Urinary bladder (tissue), 3 donors: ENCODE measurements at regions not wholly inside any gene's neighbourhood (a gene's known extent, or its start where the extent isn't known, plus 50 kb on each side); places are given as distances from the start of the nearest gene placed in this dataset.

Experiments
- DNase-seq: peaks from one replicate; pipeline ENCODE4 v3.0.0-alpha.2; 2015; ENCODE audit errors: extremely low spot score
- H3K27ac ChIP-seq: one replicate; pipeline ENCODE4 v1.5.1; 2013; ENCODE audit warnings: low read depth, mild to moderate bottlenecking, moderate library complexity
- H3K36me3 ChIP-seq: one replicate; pipeline ENCODE4 v1.6.1; 2013; ENCODE audit warnings: mild to moderate bottlenecking, moderate library complexity; ENCODE audit not compliant: insufficient read depth
- H3K4me1 ChIP-seq: one replicate; pipeline ENCODE4 v1.6.1; 2013; ENCODE audit warnings: mild to moderate bottlenecking, moderate library complexity; ENCODE audit not compliant: insufficient read depth
- H3K4me3 ChIP-seq: one replicate; pipeline ENCODE4 v1.5.1; 2013; ENCODE audit warnings: low read depth, low read length
- WGBS: extraction: QIAGEN DNeasy Blood & Tissue Kit; methylation state at CpG from one replicate; pipeline ENCODE4 v1.1.7; 2013; 5-methylcytosine and 5-hydroxymethylcytosine counted together
- donor health status: healthy with polysubstance abuse.
- donor health status: healthy.

DNA sequence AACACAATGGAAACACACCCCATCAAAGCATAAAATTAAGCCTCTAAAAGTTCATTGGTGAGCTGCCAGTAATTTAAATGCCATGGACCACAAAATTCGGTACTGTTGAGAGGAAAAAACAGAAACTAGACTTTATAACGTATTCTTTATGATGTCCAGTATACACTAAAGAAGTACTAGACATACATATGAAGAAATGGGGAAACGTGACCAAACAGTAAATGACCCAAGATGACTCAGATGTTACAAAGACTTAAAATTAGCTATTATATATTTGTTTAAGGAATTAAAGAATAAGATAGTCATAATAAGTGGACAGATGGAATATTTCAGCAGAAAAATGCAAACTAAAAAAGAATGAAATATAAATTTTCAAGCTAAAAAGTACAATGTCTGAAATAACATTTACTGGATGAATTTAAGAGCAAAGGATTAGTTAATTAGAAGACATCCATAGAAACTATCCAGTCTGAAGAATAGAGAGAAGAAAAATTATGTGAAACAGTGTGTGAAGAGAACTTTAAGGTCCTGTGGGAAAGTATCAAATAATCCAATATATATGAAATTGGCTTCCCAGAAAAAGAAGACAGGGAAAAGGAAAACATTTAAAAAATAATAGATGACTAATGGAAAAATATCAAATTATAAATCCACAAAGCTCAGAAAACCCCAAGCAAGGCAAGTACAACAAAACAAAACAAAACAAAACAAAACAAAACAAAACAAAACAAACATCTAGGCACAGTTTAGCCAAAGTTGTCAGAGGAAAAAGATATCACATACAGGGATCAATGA lies 69.4 kb downstream of the SAMD9 start:
- DNase-seq = no peak
- WGBS = 48% methylated on average over 3 of the region's 3 CpGs
- Histone ChIP-seq H3K4me3 (no peak overlapping the region), H3K4me1 (no peaks in the 10 kb centered on the region), H3K27ac (no peak overlapping the region), H3K36me3 (no peaks in the 10 kb centered on the region)

DNA sequence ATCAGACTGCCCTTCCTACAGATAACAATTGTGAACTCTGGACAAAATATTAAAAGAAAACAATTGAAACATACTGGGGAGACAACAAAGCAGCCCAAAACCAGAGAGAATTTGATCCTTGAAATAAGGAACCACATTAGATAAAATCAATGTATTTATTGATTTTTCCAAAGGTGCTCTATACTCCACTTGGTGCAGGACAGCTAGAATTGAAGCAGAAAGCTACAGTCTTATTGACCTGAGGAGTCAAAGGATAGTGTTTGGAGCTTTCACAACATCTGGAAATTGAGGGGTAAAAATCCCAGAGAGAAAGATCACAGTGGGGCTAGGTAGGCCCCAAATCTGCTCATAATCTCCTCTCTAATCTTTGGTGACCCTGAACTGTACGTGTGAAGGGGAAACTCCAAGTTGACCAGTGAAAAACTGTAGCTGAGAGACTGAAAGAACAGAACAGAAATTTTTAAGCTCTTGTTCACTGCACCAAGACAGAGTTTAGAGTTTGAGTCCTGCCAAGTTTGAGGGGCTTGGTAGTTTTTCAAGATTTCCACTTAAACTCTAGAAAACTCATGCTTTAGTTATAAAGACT lies 70.2 kb downstream of the SAMD9 start:
- 74% methylated on average over 1 of the region's 1 CpG for WGBS
- H3K36me3 ChIP-seq = no peaks in the 10 kb centered on the region
- no peak for DNase-seq

GRCh38 chr7:93046641-93047040 lies 71.1 kb downstream of the SAMD9 start:
- Histone ChIP-seq H3K4me1 (no peaks in the 10 kb centered on the region), H3K27ac (no peak overlapping the region), H3K4me3 (no peak overlapping the region), H3K36me3 (no peaks in the 10 kb centered on the region)
- no peak for DNase-seq
- 67% methylated on average over 4 of the region's 4 CpGs for WGBS

More for the DNA sequence above, 70.2 kb downstream of the SAMD9 start:
- no peak overlapping the region for H3K4me3 ChIP-seq
- H3K27ac ChIP-seq = no peak overlapping the region
- H3K4me1 ChIP-seq = no peaks in the 10 kb centered on the region

DNA sequence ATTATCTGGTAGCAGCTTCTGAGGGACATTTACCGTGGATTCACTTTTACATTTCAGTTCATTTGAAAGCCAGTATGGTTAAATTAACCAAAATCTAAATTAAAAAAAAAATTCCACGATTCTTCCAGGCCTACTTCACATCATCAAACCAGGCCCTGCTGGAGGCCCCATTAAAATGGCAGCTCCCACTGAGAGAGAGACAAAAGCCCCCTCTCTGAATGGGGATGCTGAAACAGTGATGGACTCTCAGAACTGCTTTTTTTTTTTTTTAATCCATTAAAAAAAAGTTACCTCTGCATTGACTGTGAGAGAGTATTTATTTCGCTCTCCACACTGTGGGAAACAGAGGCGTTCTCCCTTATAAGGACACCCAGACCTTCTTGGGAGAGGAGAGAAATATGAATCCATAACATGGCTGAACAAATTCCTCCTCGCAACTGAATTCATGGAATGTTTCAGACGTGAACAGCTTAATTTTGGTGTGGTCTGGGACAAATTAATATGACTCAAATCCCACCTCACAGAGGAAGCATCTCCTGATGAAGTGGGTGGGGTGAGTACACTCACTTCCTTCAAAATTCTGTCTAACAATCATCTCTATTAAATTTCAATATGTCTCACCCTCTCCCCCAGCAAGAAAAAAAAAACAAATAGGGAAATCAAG lies 73.5 kb downstream of the SAMD9 start:
- Histone ChIP-seq H3K27ac (no peak overlapping the region), H3K4me1 (no peaks in the 10 kb centered on the region), H3K4me3 (no peak overlapping the region), H3K36me3 (no peaks in the 10 kb centered on the region)
- 81% methylated on average over 6 of the region's 6 CpGs for WGBS
- no peak for DNase-seq

- no peak for DNase-seq
- 15% methylated on average over 28 of the region's 28 CpGs for WGBS
- Histone ChIP-seq H3K27ac (no peak overlapping the region), H3K4me3 (peak overlapping the region; percentile 28), H3K36me3 (no peaks in the 10 kb centered on the region), H3K4me1 (no peaks in the 10 kb centered on the region)
Measured at GRCh38 chr7:93043385-93043985, 74.3 kb downstream of the SAMD9 start.

GRCh38 chr7:93040355-93040754 lies 77.4 kb downstream of the SAMD9 start:
- Histone ChIP-seq H3K36me3 (no peaks in the 10 kb centered on the region), H3K4me1 (no peaks in the 10 kb centered on the region), H3K27ac (no peak overlapping the region), H3K4me3 (no peak overlapping the region)
- 87% methylated on average over 10 of the region's 10 CpGs for WGBS
- no peak for DNase-seq

GRCh38 chr7:93039786-93040185 lies 78.0 kb downstream of the SAMD9 start:
- 81% methylated on average over 3 of the region's 3 CpGs for WGBS
- H3K36me3 ChIP-seq = no peaks in the 10 kb centered on the region
- no peak overlapping the region for H3K4me3 ChIP-seq

DNA sequence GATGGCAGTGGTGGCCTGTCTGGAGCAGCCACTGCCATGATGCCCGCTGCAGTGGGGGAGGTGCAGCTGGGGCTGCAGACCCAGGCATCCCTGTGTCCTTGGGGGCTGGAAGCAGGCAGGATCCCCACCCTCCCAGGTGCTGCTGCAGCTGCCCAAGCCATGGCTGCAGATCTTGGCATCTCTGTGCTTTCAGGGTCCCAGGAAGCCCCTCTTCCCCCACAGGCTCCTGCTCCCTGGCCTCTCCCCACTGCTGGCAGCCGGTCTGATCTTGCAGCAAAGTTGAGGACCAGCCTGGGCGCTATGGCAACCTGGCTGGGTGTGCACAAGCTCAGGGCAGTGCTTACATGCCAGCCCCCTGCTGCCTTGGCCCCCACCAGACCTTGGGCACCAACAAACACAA lies 78.5 kb downstream of the SAMD9 start:
- 92% methylated on average over 3 of the region's 3 CpGs for WGBS
- H3K4me3 ChIP-seq = no peak overlapping the region
- H3K27ac ChIP-seq = no peak overlapping the region
- no peak for DNase-seq
- H3K36me3 ChIP-seq = no peaks in the 10 kb centered on the region
- H3K4me1 ChIP-seq = no peaks in the 10 kb centered on the region

More at GRCh38 chr7:93039786-93040185, 78.0 kb downstream of the SAMD9 start:
- DNase-seq = no peak
- Histone ChIP-seq H3K4me1 (no peaks in the 10 kb centered on the region), H3K27ac (no peak overlapping the region)

DNA sequence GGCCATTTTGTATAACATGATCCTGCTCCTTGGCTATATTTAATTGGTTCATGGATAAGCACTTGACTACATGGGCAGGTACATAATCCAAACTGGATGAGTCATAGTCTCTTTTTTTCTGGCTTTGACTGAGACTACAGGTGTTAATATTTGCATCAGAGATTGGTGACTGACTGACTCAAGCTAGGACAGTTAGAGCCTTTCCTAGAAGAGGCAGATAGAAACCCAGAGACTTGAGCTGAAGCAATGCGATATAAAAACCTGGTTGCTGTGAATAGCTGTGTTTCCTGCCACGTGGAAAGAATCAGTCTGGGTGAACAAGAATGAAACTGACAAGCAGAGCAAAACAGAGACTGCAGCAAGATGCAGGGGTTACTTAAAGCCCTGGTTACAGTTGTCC lies 81.0 kb downstream of the SAMD9 start:
- H3K4me3 ChIP-seq = no peak overlapping the region
- H3K4me1 ChIP-seq = no peaks in the 10 kb centered on the region
- 36% methylated on average over 2 of the region's 2 CpGs for whole genome bisulfite sequencing
- H3K36me3 ChIP-seq = no peaks in the 10 kb centered on the region
- no peak overlapping the region for H3K27ac ChIP-seq
- no peak for DNase-seq

GRCh38 chr7:93036149-93036640 lies 81.6 kb downstream of the SAMD9 start:
- H3K4me1 ChIP-seq = no peaks in the 10 kb centered on the region
- no peaks in the 10 kb centered on the region for H3K36me3 ChIP-seq
- H3K4me3 ChIP-seq = no peak overlapping the region
- H3K27ac ChIP-seq = no peak overlapping the region
- no peak for DNase-seq
- WGBS = 77% methylated on average over 1 of the region's 1 CpG

DNA sequence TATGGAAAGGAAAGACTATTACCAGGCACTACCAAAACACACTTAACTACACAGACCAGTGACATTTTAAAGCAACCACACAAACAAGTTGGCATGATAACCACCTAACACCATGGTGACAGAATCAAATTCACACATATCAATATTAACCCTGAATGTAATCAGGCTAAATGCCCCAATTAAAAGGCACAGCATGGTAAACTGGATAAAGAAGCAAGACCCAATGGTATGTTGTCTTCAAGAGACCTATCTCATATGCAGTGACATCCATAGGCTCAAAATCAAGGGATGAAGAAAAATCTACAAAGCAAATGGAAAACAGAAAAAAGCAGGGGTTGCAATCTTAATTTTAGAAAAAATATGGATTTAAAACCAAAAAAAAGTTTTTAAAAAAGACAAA lies 86.0 kb downstream of the SAMD9 start:
- Histone ChIP-seq H3K36me3 (no peaks in the 10 kb centered on the region), H3K4me3 (no peak overlapping the region), H3K4me1 (no peaks in the 10 kb centered on the region), H3K27ac (no peak overlapping the region)
- no peak for DNase-seq

- Histone ChIP-seq H3K4me1 (no peaks in the 10 kb centered on the region), H3K36me3 (no peaks in the 10 kb centered on the region), H3K4me3 (no peak overlapping the region), H3K27ac (no peak overlapping the region)
- no peak for DNase-seq
Measured at GRCh38 chr7:93030605-93031225, 87.1 kb downstream of the SAMD9 start.

DNA sequence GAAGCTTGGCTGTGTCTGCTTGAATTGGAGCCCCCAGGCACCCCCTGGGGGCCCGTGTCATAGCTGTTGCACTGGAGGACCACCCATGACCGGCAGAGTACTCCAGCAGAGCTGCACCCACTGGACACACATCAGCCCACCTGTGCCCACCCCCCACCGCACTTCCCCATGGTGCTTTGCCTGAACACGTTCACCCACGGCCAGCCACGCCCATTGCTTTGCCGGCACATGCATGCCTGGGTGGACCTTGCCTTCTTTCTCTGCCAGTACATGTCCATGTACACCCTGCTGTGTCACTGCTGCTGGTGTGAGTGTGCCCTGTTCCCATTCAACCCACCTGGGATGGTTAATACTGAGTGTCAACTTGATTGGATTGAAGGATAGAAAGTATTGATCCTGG lies 88.7 kb downstream of the SAMD9 start:
- DNase-seq = no peak
- 77% methylated on average over 7 of the region's 7 CpGs for WGBS
- Histone ChIP-seq H3K4me1 (no peaks in the 10 kb centered on the region), H3K36me3 (no peaks in the 10 kb centered on the region), H3K27ac (no peak overlapping the region), H3K4me3 (no peak overlapping the region)
